GM23338 (cell line): ENCODE measurements at regions not wholly inside any gene's neighbourhood (a gene's known extent, or its start where the extent isn't known, plus 50 kb on each side); places are given as distances from the start of the nearest gene placed in this dataset.

ENCODE experiments used
- ATAC-seq: fragments of 200-7000 bp; cut with Tn5 transposase; 3 replicates; pipeline ENCODE4 v1.9.1; 2020
- DNase-seq: peaks from one replicate; pipeline ENCODE4 v3.0.0-alpha.2; 2015; ENCODE audit warnings: low spot score
- H2AFZ ChIP-seq: fragments of 200-600 bp; sonication (generic); 2 replicates; pipeline ENCODE4 v1.8.0; 2016; ENCODE audit warnings: antibody characterized with exemption, mild to moderate bottlenecking, moderate library complexity
- H3F3A ChIP-seq: fragments of 200-600 bp; sonication (generic); replicated peaks from 2 replicates; pipeline ENCODE4 v1.8.0; 2017; ENCODE audit warnings: antibody characterized with exemption, mixed run types, low read depth
- H3K27ac ChIP-seq: fragments of 200-600 bp; sonication (generic); 2 replicates; pipeline ENCODE4 v1.6.1; 2016; ENCODE audit warnings: low read depth
- H3K27me3 ChIP-seq: fragments of 200-600 bp; sonication (generic); 2 replicates; pipeline ENCODE4 v1.8.0; 2016; ENCODE audit warnings: mild to moderate bottlenecking, mixed run types, moderate library complexity; ENCODE audit not compliant: insufficient read depth
- H3K36me3 ChIP-seq: fragments of 200-600 bp; sonication (generic); 2 replicates; pipeline ENCODE4 v1.8.0; 2016; ENCODE audit warnings: mild to moderate bottlenecking; ENCODE audit not compliant: insufficient read depth
- H3K4me1 ChIP-seq: fragments of 200-600 bp; sonication (generic); 2 replicates; pipeline ENCODE4 v1.8.0; 2016; ENCODE audit warnings: mild to moderate bottlenecking, moderate library complexity; ENCODE audit not compliant: insufficient read depth
- H3K4me2 ChIP-seq: fragments of 200-600 bp; sonication (generic); 2 replicates; pipeline ENCODE4 v1.7.1; 2017; ENCODE audit warnings: mixed run types
- H3K4me3 ChIP-seq: fragments of 200-600 bp; sonication (generic); 2 replicates; pipeline ENCODE4 v1.6.1; 2016; ENCODE audit warnings: mixed run types
- H3K79me2 ChIP-seq: fragments of 200-600 bp; sonication (generic); replicated peaks from 2 replicates; pipeline ENCODE4 v1.8.0; 2017; ENCODE audit warnings: mild to moderate bottlenecking; ENCODE audit not compliant: insufficient read depth
- H3K9me2 ChIP-seq: fragments of 200-600 bp; sonication (generic); 2 replicates; pipeline ENCODE4 v1.8.0; 2017; ENCODE audit not compliant: insufficient read depth
- H4K20me1 ChIP-seq: fragments of 200-600 bp; sonication (generic); replicated peaks from 2 replicates; pipeline ENCODE4 v1.8.0; 2017; ENCODE audit warnings: mild to moderate bottlenecking; ENCODE audit not compliant: insufficient read depth
- H3K27ac Mint-ChIP-seq: 2 replicates; pipeline ENCODE4 v1.8.0; 2020; ENCODE audit warnings: inconsistent platforms, mild to moderate bottlenecking, moderate library complexity, mixed read lengths
- H3K27me3 Mint-ChIP-seq: 3 replicates; pipeline ENCODE4 v1.8.0; 2022; ENCODE audit warnings: low read depth, mild to moderate bottlenecking, moderate library complexity, mixed read lengths, inconsistent platforms; ENCODE audit not compliant: insufficient read depth, poor library complexity
- H3K36me3 Mint-ChIP-seq: 3 replicates; pipeline ENCODE4 v1.8.0; 2021; ENCODE audit warnings: low read depth, mild to moderate bottlenecking, inconsistent platforms, moderate library complexity, mixed read lengths
- H3K4me1 Mint-ChIP-seq: 3 replicates; pipeline ENCODE4 v1.8.0; 2020; ENCODE audit warnings: mild to moderate bottlenecking, inconsistent platforms, mixed read lengths
- H3K4me3 Mint-ChIP-seq: 3 replicates; pipeline ENCODE4 v1.8.0; 2021; ENCODE audit warnings: moderate library complexity, mild to moderate bottlenecking, inconsistent platforms, mixed read lengths
- H3K9me3 Mint-ChIP-seq: 3 replicates; pipeline ENCODE4 v1.8.0; 2020; ENCODE audit warnings: moderate library complexity, mild to moderate bottlenecking, inconsistent platforms, mixed read lengths
- CREB1 ChIP-seq: fragments of 250-450 bp; sonication (Bioruptor Pico); IDR thresholded peaks from 2 replicates; pipeline ENCODE4 v1.5.0; 2020; ENCODE audit warnings: low read depth, mild to moderate bottlenecking, moderate library complexity
- CTCF ChIP-seq, 2 experiments: fragments of 200-600 bp in 1 of 2; sonication (generic) in 1 of 2; conservative IDR thresholded peaks; 2 replicates each; pipeline versions ENCODE4 v1.5.1 to v1.6.1; 2016 to 2017; ENCODE audit warnings: antibody characterized with exemption in 2 of 2, low read depth in 2 of 2, mild to moderate bottlenecking in 2 of 2, moderate library complexity in 1 of 2
- EZH2 ChIP-seq: fragments of 200-600 bp; sonication (generic); IDR thresholded peaks from one replicate; pipeline ENCODE4 v1.8.0; 2017; ENCODE audit warnings: antibody characterized with exemption, mild to moderate bottlenecking, low read depth; ENCODE audit not compliant: unreplicated experiment
- EZH2phosphoT487 ChIP-seq: fragments of 200-600 bp; sonication (generic); IDR thresholded peaks from one replicate; pipeline ENCODE4 v1.8.1; 2018; ENCODE audit warnings: antibody characterized with exemption; ENCODE audit not compliant: unreplicated experiment
- JUNB ChIP-seq: IDR thresholded peaks from one replicate; pipeline ENCODE4 v1.6.1; 2016; ENCODE audit warnings: antibody characterized with exemption; ENCODE audit not compliant: unreplicated experiment
- NANOG ChIP-seq: IDR thresholded peaks from 2 replicates; pipeline ENCODE4 v1.6.1; 2016; ENCODE audit warnings: antibody characterized with exemption, borderline replicate concordance
- POLR2AphosphoS5 ChIP-seq: IDR thresholded peaks from 2 replicates; pipeline ENCODE4 v1.6.1; 2016; ENCODE audit warnings: antibody characterized with exemption, low read depth
- REST ChIP-seq: IDR thresholded peaks from one replicate; pipeline ENCODE4 v1.6.1; 2018; ENCODE audit warnings: antibody characterized with exemption; ENCODE audit not compliant: unreplicated experiment
- STAT1 ChIP-seq: IDR thresholded peaks from one replicate; pipeline ENCODE4 v1.6.1; 2016; ENCODE audit warnings: antibody characterized with exemption; ENCODE audit not compliant: unreplicated experiment
- ZNF114 ChIP-seq: fragments of 250-450 bp; sonication (Bioruptor Pico); IDR thresholded peaks from 2 replicates; pipeline ENCODE4 v1.5.0; 2020; ENCODE audit warnings: mild to moderate bottlenecking, moderate library complexity
- ZNF331 ChIP-seq: fragments of 250-450 bp; sonication (Bioruptor Pico); IDR thresholded peaks from 2 replicates; pipeline ENCODE4 v1.5.0; 2020; ENCODE audit warnings: low read depth, mild to moderate bottlenecking, moderate library complexity
- ZNF462 ChIP-seq: fragments of 250-450 bp; sonication (Bioruptor Pico); IDR thresholded peaks from 2 replicates; pipeline ENCODE4 v1.5.0; 2020; ENCODE audit warnings: mild to moderate bottlenecking, moderate library complexity
- TF ChIP-seq, protein P1 (sequence below): IDR thresholded peaks from 2 replicates; pipeline ENCODE4 v1.6.1; 2016; ENCODE audit warnings: antibody characterized with exemption

GRCh38 chr1:82792151-82792550 lies 991.4 kb downstream of the ADGRL2 start:
- Mint-ChIP-seq H3K4me3 (no peak overlapping the region), H3K4me1 (peaks cover 19% of the 10 kb centered on the region), H3K9me3 (peaks cover 23% of the 10 kb centered on the region), H3K27me3 (peaks cover 4% of the 10 kb centered on the region), H3K36me3 (peaks cover 35% of the 10 kb centered on the region), H3K27ac (no peak overlapping the region)
- Histone ChIP-seq H4K20me1 (no peaks in the 10 kb centered on the region), H3K36me3 (no peaks in the 10 kb centered on the region), H2AFZ (no peak overlapping the region), H3K4me1 (peaks cover 15% of the 10 kb centered on the region; the same call in 1 of the 2 replicates), H3K27me3 (no peaks in the 10 kb centered on the region), H3K4me2 (no peak overlapping the region), H3K27ac (no peak overlapping the region), H3K9me2 (no peaks in the 10 kb centered on the region), H3K79me2 (no peaks in the 10 kb centered on the region), H3F3A (no peaks in the 10 kb centered on the region), H3K4me3 (no peak overlapping the region)
- DNase-seq (no peak), ATAC-seq (no peak)
- TF ChIP-seq POLR2AphosphoS5, result no peak
- TF ChIP-seq ZNF114, result no peak
- TF ChIP-seq, protein P1, sequence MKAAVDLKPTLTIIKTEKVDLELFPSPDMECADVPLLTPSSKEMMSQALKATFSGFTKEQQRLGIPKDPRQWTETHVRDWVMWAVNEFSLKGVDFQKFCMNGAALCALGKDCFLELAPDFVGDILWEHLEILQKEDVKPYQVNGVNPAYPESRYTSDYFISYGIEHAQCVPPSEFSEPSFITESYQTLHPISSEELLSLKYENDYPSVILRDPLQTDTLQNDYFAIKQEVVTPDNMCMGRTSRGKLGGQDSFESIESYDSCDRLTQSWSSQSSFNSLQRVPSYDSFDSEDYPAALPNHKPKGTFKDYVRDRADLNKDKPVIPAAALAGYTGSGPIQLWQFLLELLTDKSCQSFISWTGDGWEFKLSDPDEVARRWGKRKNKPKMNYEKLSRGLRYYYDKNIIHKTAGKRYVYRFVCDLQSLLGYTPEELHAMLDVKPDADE, result no peak
- TF ChIP-seq ZNF331 (CRISPR knock-in tag), result no peak
- no peak for TF ChIP-seq CTCF (conservative IDR thresholded peaks at IDR 0.05; ENCODE audit: low read depth in 2 of 2)
- no peak for TF ChIP-seq ZNF462
- TF ChIP-seq JUNB, result no peak
- no peak for TF ChIP-seq NANOG
- TF ChIP-seq EZH2, result no peak
- no peak for TF ChIP-seq EZH2phosphoT487
- no peak for TF ChIP-seq REST
- no peak for TF ChIP-seq STAT1
- no peak for TF ChIP-seq CREB1 (CRISPR knock-in tag)
